ENCODE measurements at regions not wholly inside any gene's neighbourhood (a gene's known extent, or its start where the extent isn't known, plus 50 kb on each side); places are given as distances from the start of the nearest gene placed in this dataset.

DNA sequence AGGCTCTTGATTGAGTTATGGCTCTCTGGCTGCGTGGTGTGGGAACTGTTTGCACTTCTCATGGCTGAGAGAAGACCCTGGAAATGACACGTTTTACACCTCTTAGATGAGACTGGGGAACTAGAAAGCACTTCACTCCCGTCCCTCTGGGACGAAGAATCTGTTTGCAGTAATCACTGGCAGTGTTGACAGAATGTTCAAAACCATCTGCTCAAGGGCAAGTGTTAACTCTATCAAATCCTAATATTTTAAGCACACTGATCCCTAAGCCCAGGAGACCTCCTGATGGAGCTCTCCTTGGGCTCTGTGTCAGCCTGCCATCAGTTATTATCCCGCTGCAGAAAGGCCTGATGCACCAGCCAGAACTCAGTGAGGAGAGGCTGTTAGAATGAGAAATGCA is 323.8 kb upstream of the DNAJC19 start:
- TF ChIP-seq CTCF (optimal IDR thresholded peaks at IDR 0.05 in 1 of 3, IDR thresholded peaks at IDR 0.05 in 1 of 3, conservative IDR thresholded peaks at IDR 0.05 in 1 of 3; ENCODE audit: extremely low read depth in 1 of 3, insufficient read depth in 2 of 3, low read length in 3 of 3), result no peak
- no peak for TF ChIP-seq EZH2 (IDR thresholded peaks at IDR 0.05; ENCODE audit: low read length)
